Upper lobe of left lung (tissue), 6 donors: ENCODE measurements at regions not wholly inside any gene's neighbourhood (a gene's known extent, or its start where the extent isn't known, plus 50 kb on each side); places are given as distances from the start of the nearest gene placed in this dataset.

Experiments
- ATAC-seq, 2 donors: fragments of 200-7000 bp; cut with Tn5 transposase; one replicate each; pipeline ENCODE4 v1.9.1; 2022; ENCODE audit warnings: mild to moderate bottlenecking in 2 of 2, moderate library complexity in 2 of 2; ENCODE audit not compliant: low FRiP score in 2 of 2
- DNase-seq, 2 donors: peaks; one replicate each; pipeline ENCODE4 v3.0.0-alpha.2; 2019 to 2020
- H3K27ac ChIP-seq, 4 donors: fragments of 200-600 bp; sonication (generic); one replicate each; pipeline ENCODE4 v1.5.1; 2016 to 2019
- H3K27me3 ChIP-seq, 4 donors: fragments of 200-600 bp; sonication (generic); one replicate each; pipeline ENCODE4 v1.5.1; 2017 to 2019
- H3K36me3 ChIP-seq, 4 donors: fragments of 200-600 bp; sonication (generic); one replicate each; pipeline ENCODE4 v1.5.1; 2016 to 2019
- H3K4me1 ChIP-seq, 4 donors: fragments of 200-600 bp; sonication (generic); one replicate each; pipeline ENCODE4 v1.5.1; 2018 to 2019
- H3K4me3 ChIP-seq, 4 donors: fragments of 200-600 bp; sonication (generic); one replicate each; pipeline ENCODE4 v1.5.1; 2017 to 2019; ENCODE audit warnings: mild to moderate bottlenecking in 2 of 4, moderate library complexity in 1 of 4
- H3K9me3 ChIP-seq, 4 donors: fragments of 200-600 bp; sonication (generic); one replicate each; pipeline ENCODE4 v1.5.1; 2018 to 2019
- EP300 ChIP-seq, 4 donors: sonication (generic); formaldehyde crosslinking; IDR thresholded peaks; one replicate each; pipeline ENCODE4 v1.5.1; 2017; ENCODE audit warnings: antibody characterized with exemption in 4 of 4, control low read depth in 2 of 4
- POLR2A ChIP-seq, 4 donors: fragments of 450-650 bp; IDR thresholded peaks; one replicate each; pipeline ENCODE4 v1.5.1; 2016 to 2017; ENCODE audit warnings: antibody characterized with exemption in 4 of 4, mild to moderate bottlenecking in 2 of 4
- POLR2AphosphoS5 ChIP-seq, 2 donors: sonication (generic); formaldehyde crosslinking; IDR thresholded peaks; one replicate each; pipeline ENCODE4 v1.5.1; 2017; ENCODE audit warnings: antibody characterized with exemption in 2 of 2
- TF ChIP-seq, protein P1 (sequence below), 6 experiments: fragments of 450-650 bp in 4 of 6; fragments of 200-600 bp in 2 of 6; sonication (generic) in 2 of 6; IDR thresholded peaks; one replicate each; pipeline ENCODE4 v1.5.1; 2016 to 2019; ENCODE audit warnings: antibody characterized with exemption in 6 of 6
- donor health status: DM: no; HTN: no; CAD: no; lungs with moderate emphysema.
- donor health status: DM: no; HTN: yes; CAD: no; lungs with severe emphysema.

GRCh38 chr3:23152989-23153388 lies 50.1 kb upstream of the UBE2E2 start:
- DNase-seq (no peak), ATAC-seq (no peak)
- no peak for TF ChIP-seq EP300 (IDR thresholded peaks at IDR 0.05)
- no peak for TF ChIP-seq POLR2AphosphoS5 (IDR thresholded peaks at IDR 0.05)
- no peak for TF ChIP-seq POLR2A (IDR thresholded peaks at IDR 0.05)
- TF ChIP-seq, protein P1, sequence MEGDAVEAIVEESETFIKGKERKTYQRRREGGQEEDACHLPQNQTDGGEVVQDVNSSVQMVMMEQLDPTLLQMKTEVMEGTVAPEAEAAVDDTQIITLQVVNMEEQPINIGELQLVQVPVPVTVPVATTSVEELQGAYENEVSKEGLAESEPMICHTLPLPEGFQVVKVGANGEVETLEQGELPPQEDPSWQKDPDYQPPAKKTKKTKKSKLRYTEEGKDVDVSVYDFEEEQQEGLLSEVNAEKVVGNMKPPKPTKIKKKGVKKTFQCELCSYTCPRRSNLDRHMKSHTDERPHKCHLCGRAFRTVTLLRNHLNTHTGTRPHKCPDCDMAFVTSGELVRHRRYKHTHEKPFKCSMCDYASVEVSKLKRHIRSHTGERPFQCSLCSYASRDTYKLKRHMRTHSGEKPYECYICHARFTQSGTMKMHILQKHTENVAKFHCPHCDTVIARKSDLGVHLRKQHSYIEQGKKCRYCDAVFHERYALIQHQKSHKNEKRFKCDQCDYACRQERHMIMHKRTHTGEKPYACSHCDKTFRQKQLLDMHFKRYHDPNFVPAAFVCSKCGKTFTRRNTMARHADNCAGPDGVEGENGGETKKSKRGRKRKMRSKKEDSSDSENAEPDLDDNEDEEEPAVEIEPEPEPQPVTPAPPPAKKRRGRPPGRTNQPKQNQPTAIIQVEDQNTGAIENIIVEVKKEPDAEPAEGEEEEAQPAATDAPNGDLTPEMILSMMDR (IDR thresholded peaks at IDR 0.05): no peak
- H3K27ac ChIP-seq: no peak overlapping the region
- no peaks in the 10 kb centered on the region for H3K4me1 ChIP-seq
- no peaks in the 10 kb centered on the region for H3K27me3 ChIP-seq
- H3K9me3 ChIP-seq: no peaks in the 10 kb centered on the region
- no peak overlapping the region for H3K4me3 ChIP-seq
- no peaks in the 10 kb centered on the region for H3K36me3 ChIP-seq
